ENCODE measurements at regions not wholly inside any gene's neighbourhood (a gene's known extent, or its start where the extent isn't known, plus 50 kb on each side); places are given as distances from the start of the nearest gene placed in this dataset.

DNA sequence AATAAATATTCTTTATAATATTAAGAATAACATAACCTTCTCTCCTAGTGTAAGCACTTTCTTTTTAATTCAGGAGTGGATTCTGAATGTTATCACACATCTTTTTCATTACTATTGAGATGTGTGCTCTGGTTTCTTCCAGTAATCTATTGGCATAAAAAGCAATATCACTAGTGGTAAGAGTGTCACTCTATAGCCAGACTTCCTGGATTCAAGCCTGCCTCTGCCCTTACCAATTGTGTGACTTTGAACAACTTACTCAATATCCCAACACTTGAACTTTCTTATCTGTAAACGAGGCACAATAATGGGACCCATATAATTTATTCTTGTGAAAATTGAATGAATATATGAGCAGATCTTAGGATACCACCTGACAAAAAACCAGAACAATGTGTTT, 71.0 kb downstream of the SEM1 start:
- DNase-seq (ENCODE audit: low spot score): no peak

DNA sequence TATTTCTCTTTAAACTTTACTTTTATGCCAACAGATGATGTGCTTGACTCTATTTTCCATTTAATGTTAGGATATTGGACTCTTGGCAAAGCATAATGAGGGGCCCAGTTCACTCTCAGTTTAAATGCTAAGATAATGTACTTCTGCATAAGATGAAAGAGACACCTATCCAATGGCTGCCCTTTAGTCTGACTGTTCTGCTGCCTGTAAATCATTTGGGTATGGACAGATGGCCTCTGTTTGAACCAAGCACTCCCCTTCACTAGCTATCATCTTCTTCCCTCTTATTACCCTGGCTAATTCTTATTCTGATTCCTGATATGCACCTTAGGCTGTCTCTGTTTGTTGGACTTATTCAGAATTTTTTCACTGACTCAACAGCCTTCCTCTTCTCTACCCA, 72.1 kb downstream of the SEM1 start:
- no peak for DNase-seq (ENCODE audit: low spot score)

DNA sequence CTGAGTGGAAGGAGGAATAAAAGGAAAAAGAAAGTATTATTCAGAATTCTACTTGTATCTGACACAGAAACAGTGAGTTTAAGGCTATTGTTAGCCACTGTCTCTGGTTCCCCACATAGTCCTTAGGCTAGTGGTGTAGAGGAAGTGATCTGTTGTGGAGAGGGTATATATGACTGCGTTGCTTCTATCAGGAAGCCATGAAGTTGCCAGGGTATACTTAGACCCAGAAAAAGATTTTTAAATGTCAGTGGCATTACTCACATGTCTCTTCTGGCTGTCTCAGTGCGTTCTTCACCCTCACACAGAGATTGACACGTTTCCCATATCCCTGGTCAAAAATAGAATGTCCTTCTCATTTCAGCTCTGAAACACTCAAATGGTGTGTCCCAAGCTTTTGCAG, 72.7 kb downstream of the SEM1 start:
- no peak for DNase-seq (ENCODE audit: low spot score)

DNA sequence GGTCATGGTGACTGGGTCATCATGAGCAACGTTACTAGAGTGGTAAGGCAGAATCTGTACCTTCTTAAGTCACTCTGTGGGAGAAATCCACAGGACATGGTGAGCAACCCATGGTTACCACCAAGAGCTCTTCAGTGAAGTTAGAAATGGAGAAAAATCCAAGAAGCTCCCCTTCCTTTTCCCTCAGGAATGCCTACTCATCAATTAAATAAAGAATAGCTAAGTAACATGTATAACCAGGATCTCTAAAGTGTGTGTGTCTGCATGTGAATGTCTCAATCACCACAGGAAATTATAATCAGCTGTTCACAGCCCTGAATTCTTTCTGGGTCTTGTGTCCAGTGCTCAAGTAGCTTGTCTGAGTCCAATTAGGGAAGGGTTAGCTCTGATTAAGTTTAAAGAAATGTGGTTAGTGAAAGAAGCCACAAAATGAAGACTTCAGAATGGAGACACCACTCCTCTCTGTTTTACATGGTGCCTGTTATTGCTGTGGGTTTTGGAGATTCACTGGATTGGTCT, 73.2 kb downstream of the SEM1 start:
- no peak for DNase-seq (ENCODE audit: low spot score)

DNA sequence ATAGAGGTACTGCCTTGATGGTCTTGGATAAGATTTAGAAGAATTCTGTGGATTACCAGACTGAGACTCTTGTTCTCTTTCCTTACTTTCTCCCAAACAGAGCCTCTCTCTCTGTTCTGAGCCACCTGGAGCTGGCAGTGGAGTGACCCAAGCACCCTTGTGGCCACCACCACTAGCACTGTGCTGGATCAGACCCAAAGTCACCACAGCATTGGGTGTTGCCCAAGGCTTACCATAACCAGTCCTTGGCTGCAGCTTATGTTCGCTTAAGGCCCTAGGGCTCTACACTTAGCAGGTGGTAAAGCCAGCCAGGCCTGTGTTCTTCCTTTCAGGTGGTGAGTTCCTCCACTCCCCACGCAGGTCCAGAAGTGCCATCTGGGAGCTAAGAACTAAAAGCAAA, 79.8 kb downstream of the SEM1 start:
- DNase-seq (ENCODE audit: low spot score): no peak

DNA sequence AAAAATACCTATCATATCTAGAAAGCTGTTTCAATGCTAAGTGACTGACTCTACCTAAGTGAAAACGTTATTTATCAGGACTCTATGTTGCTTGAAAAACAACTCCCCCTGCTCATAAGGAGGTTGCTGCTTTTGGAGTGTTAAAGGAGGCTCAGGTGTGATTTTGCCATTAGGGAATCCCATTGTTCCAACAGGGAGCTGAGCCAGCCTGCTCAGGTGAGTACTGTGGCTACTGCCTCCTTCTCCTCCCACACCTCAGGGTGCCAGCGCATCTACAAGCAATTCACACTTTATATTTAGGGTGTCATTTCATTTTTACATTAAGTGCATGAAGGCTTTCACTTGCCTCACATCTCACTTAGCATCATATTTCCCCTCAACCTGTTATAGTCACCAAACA, 84.7 kb downstream of the SEM1 start:
- no peak for DNase-seq (ENCODE audit: low spot score)

DNA sequence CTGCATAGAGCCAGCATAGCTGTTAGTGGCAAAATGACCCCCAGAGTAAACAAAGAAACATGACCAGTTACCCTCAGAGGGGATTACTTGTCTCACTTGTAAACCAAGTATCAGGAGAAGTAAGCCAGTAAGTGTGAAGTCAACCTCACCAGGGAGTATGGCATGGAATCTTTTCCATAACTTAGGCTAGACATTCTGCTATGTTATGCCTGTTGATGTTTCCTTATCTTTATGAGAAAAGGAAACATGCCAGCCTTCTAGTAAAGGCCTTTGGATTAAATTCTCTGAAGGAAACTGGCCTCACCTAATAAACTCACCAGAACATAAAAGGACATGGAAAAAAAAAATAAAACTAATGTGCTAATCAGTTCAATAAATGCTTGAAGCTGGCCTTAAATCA, 87.7 kb downstream of the SEM1 start:
- no peak for DNase-seq (ENCODE audit: low spot score)

DNA sequence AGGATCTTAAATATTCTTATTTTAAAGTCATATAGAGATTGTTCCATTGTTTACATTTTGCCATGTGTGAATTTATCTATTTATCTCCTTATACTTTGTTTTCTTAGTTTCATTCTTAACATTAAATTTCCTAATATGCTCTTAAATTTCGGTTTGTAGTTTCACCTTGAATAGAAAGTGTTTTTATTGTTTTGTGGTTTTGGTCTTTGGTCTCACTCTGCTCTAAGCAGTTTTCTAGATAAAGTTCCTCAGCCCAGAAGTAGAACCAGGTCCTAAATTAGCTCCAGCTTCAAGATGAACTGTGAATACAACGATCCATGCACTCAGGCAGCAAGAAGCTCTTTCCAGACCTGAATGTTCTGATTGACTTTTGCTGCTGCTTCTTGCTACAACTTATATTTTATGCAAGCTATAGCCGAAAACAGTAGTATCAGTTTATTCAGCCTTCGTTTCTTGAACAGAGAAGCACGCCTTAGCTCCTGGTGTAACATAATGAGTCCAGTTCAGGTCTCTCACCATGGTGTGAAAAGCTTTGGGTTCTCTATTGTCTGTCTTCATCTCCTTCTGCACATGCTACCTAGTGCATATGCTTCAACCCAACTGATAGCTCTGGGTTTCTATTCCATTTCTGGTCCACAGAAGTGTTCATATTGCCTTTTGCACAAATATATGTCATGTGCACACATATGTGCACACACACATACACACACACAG, 95.3 kb downstream of the SEM1 start:
- DNase-seq (ENCODE audit: low spot score): no peak

DNA sequence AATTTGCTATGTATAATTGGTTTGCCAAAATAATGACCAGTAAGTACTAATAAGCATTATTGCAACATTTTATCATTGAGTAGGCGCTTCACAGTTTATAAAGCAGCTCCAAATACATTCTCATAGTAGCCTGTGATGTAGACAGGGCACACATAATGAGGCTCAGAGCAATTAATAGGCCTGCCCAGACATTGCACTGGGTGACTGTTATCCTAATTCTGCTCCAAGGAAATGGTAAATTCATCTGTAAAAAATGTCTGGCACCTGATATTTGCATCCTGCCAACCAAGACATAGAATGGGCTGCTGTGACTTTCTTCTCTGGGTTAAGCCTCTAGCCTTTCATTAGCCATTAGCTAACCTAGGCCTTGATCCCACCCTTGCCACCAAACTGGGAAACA, 97.6 kb downstream of the SEM1 start:
- no peak for DNase-seq (ENCODE audit: low spot score)

DNA sequence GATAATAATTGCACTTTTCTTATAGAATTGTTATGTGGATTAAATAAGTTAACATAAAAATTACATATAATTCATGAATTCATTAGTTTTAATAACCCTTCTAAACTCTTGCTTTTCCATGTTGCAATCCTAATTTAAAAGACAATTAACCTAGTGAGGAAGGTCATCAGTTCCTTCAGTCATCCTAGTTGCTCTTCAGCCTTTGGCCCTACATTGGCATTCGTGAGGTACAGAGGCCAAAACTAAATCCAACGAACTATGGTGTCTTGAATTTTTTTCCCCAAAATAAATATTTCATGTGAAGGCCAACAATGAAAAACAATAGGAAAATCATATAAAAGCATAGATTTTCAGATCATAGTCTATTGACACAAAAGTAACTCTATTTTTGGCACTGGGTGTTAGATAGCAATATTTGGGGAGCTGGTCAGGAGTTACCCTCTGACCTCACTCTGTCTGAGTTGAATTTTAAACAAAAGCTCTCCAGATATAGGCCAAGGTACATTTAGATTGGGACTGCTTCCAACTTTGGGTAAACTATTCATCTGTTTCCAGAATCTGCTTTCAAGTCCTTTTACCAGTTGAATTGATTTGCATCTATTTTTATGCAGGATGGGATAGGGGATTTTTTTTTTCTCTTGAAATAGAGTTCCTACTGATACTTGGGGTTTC, 104.5 kb downstream of the SEM1 start:
- DNase-seq (ENCODE audit: low spot score): no peak

DNA sequence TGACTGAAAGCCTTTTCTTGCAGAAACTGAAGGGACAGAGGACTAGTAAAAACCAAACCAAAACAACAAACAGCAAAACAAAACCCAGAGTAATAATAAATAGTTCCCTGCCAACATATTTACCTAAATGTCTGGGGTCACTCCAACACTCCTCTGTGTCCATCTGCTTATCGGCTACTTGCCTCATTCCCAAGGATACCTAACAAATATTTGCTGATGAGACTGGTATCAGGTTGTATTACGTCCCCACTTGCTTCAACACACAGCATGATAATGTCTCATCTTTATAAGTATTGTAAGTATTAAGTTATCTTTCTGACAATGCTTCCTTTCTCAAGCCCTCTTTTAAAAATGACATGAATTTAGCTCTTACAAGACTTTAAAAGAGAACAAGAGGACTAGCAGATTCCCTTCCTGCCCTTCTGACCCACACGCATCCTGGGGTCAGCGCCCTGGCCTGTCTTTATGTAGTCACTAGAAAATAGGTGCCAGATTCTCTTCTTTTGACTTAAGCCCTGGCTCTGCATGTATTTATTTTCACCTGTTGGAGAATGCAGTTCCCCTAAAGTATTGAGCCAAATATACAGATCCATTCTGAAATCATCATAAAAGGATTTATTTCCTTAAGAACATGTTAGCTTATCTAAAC, 110.2 kb downstream of the SEM1 start:
- no peak for DNase-seq (ENCODE audit: low spot score)

DNA sequence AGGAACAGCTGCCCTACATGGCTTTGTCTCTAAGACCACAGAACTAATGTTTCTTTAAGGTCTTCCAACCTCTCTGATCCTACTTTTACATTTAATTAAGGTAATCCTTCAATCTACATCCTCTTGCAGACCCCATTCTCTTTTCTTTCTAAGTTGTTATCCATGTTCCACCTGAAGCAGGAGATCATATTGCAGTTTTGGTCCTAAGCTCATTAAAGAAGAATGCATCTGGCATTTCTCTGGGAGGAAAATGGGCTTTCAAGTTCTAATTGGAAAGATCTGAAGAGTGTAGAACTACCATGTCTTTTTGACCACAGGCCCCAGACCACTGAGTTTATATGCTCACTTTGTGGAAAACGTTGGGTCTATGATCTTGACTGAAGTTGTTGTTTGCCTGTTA, 111.2 kb downstream of the SEM1 start:
- DNase-seq (ENCODE audit: low spot score): no peak

DNA sequence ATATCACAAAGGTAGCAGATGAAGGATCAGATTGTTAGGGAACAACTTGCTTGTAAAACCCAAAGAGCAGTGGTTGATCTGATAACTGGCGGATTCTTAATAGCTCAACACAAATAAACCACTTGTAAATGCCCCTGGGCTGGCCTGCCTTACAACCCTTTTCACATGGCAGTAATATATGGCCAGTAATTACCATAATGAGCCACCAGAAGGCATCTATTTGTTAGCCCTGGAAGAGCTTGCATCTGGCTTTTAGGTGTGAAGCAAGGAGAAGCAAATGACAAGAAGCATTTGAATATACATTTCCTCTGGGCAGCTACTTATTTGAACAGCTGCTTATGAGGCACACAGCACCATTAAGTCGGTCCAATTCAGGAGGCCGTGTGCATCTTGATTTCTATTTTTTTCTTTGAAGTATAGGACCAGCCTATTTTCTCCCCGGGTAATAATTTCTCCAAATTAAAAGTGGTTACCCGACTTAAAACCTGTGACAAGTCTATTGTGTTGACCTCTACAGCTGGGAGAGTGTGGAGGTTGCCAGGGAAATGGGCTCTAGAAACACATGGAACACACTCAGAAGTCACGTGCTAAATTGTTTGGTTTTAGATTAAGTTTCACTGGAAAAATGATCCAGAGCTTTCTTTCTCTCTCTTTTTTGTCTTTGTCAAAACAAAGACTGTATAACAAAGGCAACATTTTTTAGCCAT, 113.4 kb downstream of the SEM1 start:
- no peak for DNase-seq (ENCODE audit: low spot score)

DNA sequence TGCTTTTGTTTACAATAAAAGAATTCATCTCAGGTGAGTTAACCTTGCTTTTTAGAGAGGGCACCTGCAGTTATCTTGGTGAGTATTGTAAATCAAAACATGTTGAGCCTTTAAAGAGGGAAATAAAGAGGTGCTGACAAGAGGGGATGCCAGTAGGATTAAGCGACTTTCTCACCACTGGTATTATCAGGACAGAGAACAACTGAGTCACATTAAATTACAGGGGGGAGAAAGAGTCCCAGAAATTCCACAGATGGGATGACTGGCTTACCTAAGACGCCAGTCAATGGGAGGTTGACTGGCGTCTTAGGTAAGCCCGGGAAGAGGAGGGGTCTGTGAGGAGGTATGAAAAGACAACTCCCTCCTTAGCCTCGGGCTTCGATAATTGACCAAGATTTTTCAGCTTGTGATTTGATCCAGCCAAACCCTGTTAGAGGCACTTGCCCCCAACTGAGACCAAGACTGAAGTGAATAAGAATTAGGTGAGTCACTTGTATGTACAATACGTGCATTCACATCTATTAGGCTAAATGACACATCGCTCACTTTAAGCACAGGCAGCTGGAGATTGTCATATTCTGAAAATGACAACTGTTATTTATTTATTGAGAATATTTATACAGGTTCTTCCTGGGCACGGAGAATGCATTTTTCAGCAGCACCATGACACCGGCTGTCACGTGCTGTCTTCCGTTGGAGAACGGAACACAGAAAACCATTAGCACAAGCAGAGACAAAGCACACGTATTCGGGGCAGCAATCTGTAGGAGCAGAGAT, 117.6 kb downstream of the SEM1 start:
- no peak for DNase-seq (ENCODE audit: low spot score)

DNA sequence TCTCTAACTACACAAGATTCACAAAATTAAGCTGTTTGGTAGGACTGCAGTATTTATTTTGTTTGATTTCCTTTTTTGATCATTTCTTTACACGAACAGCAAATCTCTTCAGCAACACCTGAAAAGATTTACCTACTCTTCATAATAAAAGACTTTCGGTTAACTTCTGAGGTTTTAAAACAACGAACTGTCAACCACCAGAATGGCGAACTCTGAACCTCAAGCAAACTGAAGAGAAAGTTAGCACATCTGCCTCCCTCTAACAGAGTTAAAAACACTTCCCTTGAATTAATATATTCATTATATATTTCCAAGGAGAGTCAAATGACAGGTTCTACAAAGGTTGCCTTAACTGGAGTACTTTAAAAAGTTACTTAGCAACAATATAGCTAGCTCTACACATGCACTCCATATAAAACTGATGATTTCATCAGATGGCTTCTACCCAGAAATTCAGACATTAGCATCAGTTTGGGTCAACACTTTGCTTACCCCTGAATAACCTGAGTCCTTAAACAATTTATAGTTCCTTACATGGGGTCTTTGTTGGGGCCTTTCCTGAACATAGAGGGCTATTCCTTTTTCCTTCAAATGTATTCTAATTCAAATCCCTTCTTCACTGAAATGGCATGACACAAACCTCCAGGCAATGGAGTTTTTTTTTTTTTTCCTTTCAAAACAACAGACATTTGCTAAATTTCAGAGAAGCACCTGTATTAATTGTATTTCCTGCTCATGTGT, 118.3 kb downstream of the SEM1 start:
- DNase-seq (ENCODE audit: low spot score): no peak

DNA sequence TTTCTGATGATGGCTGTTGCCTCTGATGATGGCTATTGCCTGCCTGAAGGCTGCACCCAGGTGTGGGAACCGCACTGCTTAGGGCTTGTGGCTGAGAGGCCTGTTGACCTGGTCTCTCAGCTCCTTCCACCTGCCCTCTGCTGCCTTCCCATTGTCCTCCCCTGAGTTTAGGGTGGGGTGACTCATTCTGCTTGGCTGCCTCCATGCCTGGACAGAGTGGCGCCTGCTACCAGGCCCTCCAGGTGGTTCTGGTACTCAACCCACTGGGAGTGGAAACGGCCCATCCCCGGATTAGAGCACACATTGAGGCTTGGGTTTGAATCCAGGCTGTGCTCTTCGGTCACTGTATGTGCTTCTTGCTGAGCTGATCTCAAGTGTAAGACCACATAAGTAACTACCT, 120.6 kb downstream of the SEM1 start:
- DNase-seq (ENCODE audit: low spot score): no peak

DNA sequence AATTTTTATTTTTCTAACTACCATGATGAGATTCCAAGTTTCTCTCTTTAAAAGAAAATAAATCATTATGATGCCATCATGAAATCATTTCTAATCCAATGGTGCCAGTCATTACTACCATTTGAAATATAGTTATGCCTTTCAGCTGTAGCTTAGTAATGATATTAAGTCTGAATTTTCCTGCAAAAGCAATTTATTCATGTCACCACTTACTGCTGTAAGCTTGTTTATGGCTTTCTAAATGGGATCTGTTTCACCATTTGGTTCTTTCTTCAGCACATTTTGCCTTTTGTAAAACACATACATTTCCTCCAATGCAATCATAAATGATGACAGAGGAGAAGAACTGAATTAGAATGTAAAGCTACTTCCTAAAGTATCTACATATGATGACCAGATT, 130.5 kb downstream of the SEM1 start:
- no peak for DNase-seq (ENCODE audit: low spot score)

DNA sequence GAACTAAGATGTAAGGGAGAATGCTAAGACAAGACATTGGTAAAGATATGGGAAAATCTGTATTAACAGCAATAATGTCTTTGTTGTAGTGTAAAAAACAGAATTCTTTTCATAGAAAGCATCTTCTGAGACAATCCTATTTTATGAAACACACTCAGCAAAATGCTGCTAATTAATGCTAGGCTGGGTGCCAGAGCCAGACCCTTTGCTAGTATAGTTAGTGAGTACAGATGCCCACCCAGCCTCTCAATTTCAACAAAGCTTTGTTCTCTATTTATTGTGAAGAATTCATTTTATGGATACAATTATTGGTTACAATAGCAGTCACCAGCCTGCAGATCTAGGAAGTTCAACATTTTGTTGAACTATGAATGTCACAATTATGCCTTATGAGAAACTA, 131.0 kb downstream of the SEM1 start:
- DNase-seq (ENCODE audit: low spot score): no peak

DNA sequence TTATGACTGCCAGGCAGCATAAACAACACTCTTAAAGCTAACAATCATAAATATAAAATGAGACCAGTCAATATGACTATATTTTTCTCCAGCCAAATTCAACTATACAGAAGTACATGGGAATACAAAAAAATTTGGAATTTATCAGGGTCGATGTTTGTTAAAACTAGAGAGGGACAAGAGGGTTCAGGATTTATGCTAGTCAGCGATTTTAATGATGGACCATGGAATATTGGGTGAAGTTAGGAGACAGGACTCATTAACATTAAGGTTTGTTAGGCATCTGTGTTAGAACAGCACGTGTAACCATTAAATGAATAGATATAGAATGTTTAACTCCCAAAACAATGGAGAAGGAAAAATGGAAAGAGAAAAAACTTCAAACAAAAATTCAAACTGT, 146.2 kb downstream of the SEM1 start:
- DNase-seq (ENCODE audit: low spot score): no peak

DNA sequence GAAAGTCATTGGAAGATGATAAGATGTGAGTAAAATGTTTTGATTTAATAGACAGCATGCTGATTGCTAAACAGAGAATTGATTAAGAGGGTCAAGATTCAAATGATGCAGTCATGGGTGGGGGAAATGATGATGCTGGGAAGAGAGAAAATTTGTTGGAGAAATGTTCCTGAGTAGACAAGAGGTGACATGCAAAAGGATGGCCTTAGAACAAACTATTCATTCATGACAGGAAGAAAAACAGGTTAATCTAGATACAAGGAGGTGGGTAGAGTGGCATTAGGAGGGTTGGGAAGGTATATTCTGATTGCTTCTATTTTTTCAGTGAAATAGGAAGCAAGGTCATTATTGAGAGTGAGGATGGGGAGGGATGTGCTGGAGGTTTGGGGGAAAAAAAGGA, 146.7 kb downstream of the SEM1 start:
- no peak for DNase-seq (ENCODE audit: low spot score)

DNA sequence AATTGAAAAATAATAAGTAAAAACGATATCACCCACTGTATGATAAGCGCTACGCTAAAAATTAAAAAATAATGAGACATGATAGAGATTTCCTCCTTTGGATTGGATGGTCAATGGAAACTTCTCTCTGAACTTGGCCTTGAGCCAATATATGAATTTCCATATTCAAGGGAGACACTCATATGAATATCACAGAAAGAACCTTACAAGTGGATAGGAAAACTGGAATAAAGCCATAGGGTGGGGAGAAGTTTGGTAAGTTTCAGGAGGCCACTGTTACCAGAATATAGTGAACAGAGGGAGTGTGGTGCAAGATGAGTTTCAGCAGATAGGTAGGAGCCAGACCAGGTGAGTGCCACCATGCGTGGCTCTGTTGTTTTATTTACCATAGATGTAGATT, 147.2 kb downstream of the SEM1 start:
- DNase-seq (ENCODE audit: low spot score): no peak
